ENCODE measurements at regions not wholly inside any gene's neighbourhood (a gene's known extent, or its start where the extent isn't known, plus 50 kb on each side); places are given as distances from the start of the nearest gene placed in this dataset.

DNA sequence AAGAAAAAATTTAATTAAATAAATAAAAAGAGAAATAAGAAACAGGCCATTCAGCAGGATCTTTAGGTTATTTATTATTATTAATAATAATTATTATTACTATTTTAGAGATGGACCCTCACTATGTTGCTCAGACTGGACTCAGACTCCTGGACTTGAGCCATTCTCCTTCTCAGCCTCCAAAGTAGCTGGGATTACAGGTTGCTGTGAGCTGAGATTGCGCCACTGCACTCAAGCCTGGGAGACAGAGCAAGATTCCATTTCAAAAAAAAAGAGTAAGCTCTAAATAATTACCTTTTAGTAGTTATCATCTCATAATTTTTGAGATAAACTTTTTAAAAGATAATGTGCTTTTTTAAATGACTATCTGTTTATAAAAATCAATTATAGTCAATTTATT lies 1102.8 kb upstream of the GJE1 start:
- TF ChIP-seq CTCF (IDR thresholded peaks at IDR 0.05) (no peak), POLR2A (IDR thresholded peaks at IDR 0.05) (no peak)
